HTR-8/SVneo (cell line): ENCODE measurements at regions not wholly inside any gene's neighbourhood (a gene's known extent, or its start where the extent isn't known, plus 50 kb on each side); places are given as distances from the start of the nearest gene placed in this dataset.
"Not testable (repeated sequence)": the region's sequence is repeated elsewhere in the genome, so short reads cannot be mapped to it uniquely, and the experiment has no call there.

Source experiments
- DNase-seq: peaks from one replicate; pipeline ENCODE4 v3.0.0; 2011; ENCODE audit warnings: low spot score, mixed read lengths; ENCODE audit not compliant: insufficient read length
- FAIRE-seq: peaks from 2 replicates; lab custom pipeline; 2011; peaks lifted over from hg19 to GRCh38; lab: Jason Lieb, UNC

DNA sequence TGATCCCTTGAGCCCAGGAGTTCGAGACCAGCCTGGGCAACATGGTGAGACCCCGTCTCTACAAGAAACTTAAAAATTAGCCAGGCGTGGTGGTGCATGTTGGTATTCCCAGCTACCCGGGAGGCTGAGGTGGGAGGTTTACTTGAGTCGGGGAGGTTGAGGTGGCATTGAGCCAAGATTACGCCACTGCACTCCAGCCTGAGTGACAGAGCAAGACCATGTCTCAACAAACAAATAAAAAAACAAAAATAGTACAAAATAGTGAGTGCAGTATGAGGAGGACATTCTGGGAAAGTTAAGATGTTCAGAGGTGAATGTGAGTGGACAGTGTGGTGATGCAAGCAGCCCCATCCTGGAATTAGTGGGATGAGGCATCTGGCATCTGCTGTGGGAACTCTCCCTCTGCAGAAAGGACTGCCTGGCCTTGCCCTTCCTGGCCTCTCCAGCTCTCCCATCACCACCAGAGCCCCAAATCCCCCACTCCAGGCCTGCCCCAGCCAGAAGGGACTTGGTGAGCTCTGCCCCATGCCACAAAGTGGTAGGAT lies 96.6 kb upstream of the PARD3 start:
- DNase-seq (no peak), FAIRE-seq (peak; percentile 79)

- FAIRE-seq: no peak
- peak; percentile 59 for DNase-seq
These were observed 93.4 kb upstream of the PARD3 start for GRCh38 chr10:34908481-34908880.

DNA sequence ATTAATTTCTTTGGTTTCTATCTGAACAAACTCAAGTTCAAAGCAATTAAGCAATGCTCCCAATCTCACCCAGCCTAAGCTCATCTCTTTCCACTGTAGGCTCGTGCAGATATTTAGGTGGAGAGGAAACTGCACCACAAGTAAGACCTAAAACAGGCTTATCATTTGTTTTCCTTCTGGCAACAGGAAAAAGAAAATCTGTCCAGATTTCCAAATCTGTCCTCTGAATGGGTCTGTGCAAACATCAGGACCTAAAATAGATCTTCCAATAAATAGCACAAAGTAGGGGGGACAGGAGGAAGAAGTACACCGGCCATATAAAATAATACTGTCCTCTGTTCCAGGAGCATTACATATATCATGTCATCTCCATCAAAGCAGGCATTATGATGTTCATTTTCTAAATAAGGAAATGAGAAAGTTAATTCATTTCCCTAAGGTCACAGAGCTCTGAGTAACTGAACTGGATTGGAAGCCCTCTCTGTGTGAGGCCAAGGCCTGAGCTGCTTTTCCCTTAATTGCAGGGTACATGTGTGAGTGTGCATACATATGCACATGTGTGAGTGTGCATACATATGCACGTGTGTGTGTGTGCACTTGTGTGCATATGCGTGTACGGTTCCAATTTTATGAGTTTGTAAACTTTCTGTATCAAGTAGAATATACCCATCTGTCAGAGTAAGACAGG lies 92.8 kb upstream of the PARD3 start:
- peak; percentile 95 for FAIRE-seq

DNA sequence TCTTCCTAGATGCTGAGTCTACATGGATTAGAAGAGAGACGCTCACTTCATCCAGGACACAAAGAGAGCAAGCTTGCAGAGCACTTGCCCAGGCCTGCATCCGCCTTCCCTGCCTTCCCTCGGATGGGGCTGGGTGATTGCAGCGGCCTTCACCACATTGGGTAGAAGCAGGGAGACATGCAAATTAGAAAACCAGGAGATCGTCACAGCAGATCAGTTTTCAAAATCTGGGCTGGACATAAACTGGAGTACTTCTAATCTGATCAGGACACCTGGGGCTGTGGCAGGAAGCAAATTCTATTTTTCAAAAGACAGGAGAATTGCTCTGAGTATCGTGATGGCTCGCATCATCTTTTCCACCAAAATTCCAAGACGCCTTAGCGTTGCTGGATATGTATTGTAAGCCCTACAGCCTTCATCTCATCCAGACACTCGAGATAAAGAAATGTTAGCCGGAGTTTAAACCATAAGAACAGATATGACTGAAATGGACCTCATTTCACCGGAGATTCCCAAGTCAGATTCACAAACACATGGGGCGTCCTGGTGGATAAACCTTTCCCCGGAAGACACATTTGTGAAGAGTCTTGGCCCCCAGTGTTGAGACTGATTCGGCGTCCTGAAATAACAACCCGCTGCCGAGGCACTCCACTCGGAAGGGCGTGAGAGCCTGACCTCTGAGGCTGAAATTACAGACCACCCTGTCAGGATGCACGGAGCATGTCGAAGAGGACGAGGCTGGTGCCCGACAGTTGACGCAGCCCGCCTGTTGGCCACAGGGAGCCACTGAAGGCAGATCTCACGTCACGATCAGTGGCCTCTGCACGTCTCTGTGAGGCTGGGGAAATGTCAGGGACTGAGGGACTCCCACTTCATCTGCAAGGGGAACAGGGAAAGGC lies 91.2 kb upstream of the PARD3 start:
- DNase-seq (no peak), FAIRE-seq (peak; percentile 74)

More for the DNA sequence above, 92.8 kb upstream of the PARD3 start:
- no peak for DNase-seq

DNA sequence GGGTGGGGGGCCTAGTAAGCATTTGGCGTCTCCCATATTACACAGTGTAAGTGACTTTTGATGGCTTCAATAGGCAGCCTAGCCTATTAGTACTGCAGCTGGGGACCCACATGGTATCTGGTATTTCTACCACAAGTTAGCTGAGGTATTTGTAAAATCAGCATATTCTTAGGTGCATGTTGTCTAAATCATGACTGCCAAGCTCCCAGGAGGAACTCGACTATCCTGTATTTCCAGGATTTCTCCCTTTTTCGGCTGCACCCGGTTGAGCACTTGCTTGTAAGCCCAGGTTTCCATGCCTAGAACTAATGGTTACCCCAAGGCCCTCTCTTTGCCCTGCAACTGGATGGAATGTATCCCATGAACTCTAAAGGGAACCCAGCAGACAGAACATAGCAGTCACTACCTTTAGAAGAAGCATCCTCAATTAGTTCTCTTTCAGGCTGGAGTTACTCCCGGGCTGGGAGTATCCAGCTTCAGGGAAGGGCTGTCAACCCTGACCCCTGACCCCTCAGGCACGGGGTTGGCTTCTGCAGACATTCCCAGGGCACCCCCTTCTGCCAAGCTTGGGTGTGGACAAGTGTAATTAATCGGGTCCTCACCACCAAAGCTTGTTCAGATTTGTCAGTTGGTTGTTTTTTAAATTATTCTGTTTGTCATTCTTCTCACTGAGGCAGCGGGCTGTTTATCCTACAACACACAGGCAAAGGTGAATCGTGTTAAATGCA lies 90.3 kb upstream of the PARD3 start:
- DNase-seq: no peak
- peak; percentile 86 for FAIRE-seq

DNA sequence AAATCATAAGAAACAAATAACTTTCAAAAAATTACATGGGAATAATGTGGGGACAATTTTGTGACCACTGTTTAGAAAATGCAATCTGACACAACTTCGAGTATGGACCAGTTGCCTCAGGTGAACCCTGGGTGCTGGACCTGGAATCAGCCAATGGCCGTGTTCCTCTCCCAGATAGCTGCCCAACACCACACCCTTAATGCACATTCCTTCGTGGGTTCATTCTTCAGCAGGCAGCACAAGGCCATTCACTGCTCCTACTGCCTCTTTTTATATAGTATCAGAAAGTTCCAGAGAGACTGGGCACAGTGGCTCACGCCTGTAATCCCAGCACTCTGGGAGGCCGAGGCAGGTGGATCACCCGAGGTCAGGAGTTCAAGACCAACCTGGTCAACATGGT lies 89.1 kb upstream of the PARD3 start:
- FAIRE-seq: peak; percentile 80
- no peak for DNase-seq

DNA sequence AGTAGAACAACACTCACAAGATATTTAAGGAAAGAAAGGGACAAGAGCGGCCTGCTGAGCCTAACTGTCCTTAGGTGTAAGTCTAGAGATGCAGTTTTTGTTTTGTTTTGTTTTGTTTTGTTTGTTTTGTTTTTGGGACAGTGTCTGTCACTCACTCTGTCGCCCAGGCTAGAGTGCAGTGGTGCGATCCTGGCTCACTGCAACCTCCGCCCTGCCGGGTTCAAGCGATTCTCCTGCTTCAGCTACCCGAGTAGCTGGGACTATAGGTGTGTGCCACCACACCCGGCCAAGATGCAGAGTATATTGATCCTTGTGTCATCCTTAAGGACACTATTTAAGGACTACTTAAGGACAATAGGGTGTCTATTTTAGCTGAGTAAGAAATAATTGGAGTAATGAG lies 84.1 kb upstream of the PARD3 start:
- no peak for FAIRE-seq

DNA sequence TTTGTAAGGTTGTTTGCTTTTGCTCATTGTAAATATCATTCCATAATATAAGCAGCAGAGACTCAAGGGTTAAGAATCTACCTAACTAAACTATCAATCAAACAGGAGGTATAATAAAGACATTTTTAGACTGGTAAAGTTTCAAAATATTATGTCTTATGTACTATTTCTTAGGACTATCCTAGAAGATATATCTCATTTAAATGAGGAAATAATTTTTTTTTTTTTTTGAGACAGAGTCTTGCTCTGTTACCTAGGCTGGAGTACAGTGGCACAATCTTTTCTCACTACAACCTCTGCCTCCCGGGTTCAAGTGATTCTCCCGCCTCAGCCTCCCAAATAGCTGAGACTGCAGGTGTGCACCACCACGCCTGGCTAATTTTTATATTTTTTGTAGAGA lies 80.9 kb upstream of the PARD3 start:
- FAIRE-seq (no peak), DNase-seq (no peak)

More for the DNA sequence above, 84.1 kb upstream of the PARD3 start:
- DNase-seq: no peak

GRCh38 chr10:34895046-34895445 lies 80.0 kb upstream of the PARD3 start:
- not testable (repeated sequence) for DNase-seq
- FAIRE-seq: peak; percentile 55

- not testable (repeated sequence) for DNase-seq, FAIRE-seq
These were observed 77.4 kb upstream of the PARD3 start for GRCh38 chr10:34892521-34892920.

GRCh38 chr10:34890939-34891338 lies 75.8 kb upstream of the PARD3 start:
- FAIRE-seq (no peak), DNase-seq (no peak)

- DNase-seq (peak; percentile 59), FAIRE-seq (peak; percentile 95)
These were observed 74.1 kb upstream of the PARD3 start for GRCh38 chr10:34889004-34889869.

GRCh38 chr10:34886906-34887642 lies 72.0 kb upstream of the PARD3 start:
- FAIRE-seq (peak; percentile 40), DNase-seq (no peak)

GRCh38 chr10:34885898-34886297 lies 70.8 kb upstream of the PARD3 start:
- DNase-seq: peak; percentile 60
- peak; percentile 96 for FAIRE-seq

DNA sequence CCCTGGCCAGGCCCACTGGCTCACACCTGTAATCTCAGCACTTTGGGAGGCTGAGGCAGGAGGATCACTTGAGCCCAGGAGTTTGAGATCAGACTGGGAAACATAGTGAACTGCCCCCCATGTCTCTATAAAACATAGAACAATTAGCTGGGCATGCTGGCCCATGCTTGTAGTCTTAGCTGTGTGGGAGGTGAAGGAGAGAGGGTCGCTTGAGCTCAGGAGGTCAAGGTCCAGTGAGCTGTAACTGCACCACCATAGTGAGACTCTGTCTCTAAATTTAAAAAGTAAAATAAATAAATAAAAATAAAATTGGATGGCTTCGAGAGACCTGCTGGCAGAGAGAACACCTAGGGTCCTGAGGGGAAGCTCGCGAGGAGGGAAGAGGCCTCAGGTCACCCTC lies 69.9 kb upstream of the PARD3 start:
- no peak for DNase-seq
- FAIRE-seq: peak; percentile 23

DNA sequence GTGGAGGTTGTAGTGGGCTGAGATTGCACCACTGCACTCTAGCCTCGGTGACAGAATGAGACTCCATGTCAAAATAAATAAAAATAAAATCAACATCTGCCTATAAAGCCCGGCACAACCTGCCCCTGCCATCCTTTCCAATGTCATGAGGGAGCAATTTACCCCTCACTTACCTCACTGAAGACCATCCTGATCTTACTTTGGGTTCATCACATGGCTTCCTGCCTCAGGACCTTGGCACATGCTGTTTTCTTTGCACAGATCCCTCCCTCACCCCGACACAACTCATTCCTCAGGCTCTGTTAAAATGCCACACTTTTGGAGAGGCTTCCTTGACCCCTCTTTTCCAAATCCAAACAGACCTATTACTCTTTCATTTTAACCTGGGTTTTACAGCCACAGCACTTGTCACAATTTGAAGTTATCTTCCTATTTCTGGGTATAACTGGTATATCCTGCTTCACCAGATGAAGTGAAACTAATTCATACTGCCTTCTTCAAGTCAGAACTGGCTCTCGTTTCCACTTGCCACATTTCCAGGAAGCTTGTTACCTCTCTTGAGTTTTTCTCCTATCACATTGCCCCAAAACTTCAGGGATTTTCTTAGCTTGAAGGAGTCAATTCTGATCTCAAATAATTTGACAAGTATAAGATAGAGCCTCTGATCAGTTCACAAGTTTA lies 69.3 kb upstream of the PARD3 start:
- FAIRE-seq: peak; percentile 42
- no peak for DNase-seq

DNA sequence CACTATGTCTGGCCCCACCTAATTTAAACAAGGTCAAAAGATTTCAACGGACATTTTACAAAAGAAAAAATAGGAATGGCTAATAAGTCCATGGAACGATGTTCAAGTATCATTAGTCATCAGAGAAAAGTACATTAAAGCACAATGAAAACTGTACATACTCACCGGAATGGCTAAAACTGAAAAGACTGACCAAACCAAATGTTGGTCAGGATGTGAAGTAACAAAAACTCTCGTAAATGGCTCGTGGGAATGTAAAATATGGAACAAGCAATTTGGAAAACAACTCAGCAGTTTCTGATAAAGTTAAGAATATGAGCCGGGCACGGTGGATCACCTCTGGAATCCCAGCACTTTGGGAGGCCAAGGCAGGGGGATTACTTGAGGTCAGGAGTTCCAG lies 65.7 kb upstream of the PARD3 start:
- FAIRE-seq (peak; percentile 16), DNase-seq (no peak)

DNA sequence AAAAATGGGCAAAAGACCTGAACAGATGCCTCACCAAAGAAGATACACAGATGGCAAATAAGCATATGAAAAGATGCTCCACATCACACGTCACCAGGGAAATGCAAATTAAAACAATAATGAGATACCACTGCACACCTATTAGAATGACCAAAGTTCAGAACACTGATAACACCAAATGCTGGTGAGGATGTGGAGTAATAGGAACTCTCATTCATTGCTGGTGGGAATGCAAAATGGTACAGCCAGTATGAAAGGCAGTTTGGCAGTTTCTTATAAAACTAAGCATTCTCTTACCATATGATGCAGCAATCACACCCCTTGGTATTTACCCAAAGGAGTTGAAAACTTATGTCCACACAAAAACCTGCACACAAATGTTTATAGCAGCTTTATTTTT lies 63.6 kb upstream of the PARD3 start:
- DNase-seq: not testable (repeated sequence)
- FAIRE-seq: peak; percentile 63
